Osteoblast (primary cell): ENCODE measurements at regions not wholly inside any gene's neighbourhood (a gene's known extent, or its start where the extent isn't known, plus 50 kb on each side); places are given as distances from the start of the nearest gene placed in this dataset.
"Not testable (repeated sequence)": the region's sequence is repeated elsewhere in the genome, so short reads cannot be mapped to it uniquely, and the experiment has no call there.

ENCODE experiments used
- DNase-seq: peaks from one replicate; pipeline ENCODE4 v3.0.0; 2011; ENCODE audit warnings: low spot score, mixed read lengths; ENCODE audit not compliant: insufficient read length; ENCODE audit errors: missing footprints
- H2AFZ ChIP-seq: 2 replicates; pipeline ENCODE4 v1.6.0; 2011; ENCODE audit warnings: mild to moderate bottlenecking, low read length
- H3K27ac ChIP-seq: 2 replicates; pipeline ENCODE4 v1.5.1; 2011; ENCODE audit warnings: mild to moderate bottlenecking, low read depth, low read length, moderate library complexity
- H3K27me3 ChIP-seq: 2 replicates; pipeline ENCODE4 v1.6.0; 2012; ENCODE audit warnings: mild to moderate bottlenecking, control low read depth, inconsistent platforms, low read length, moderate library complexity; ENCODE audit not compliant: insufficient read depth
- H3K36me3 ChIP-seq: 2 replicates; pipeline ENCODE4 v1.5.1; 2011; ENCODE audit warnings: mild to moderate bottlenecking, low read length, control low read depth, moderate library complexity; ENCODE audit not compliant: insufficient read depth
- H3K4me1 ChIP-seq: 2 replicates; pipeline ENCODE4 v1.5.1; 2011; ENCODE audit warnings: mild to moderate bottlenecking, low read length, control low read depth, moderate library complexity; ENCODE audit not compliant: insufficient read depth
- H3K4me2 ChIP-seq: 2 replicates; pipeline ENCODE4 v1.6.0; 2011; ENCODE audit warnings: mild to moderate bottlenecking, low read length; ENCODE audit not compliant: insufficient read depth
- H3K4me3 ChIP-seq: fragments of 200-600 bp; sonication (generic); 3 replicates; pipeline ENCODE4 v1.5.1; 2012; ENCODE audit warnings: mild to moderate bottlenecking, low read length, inconsistent platforms; ENCODE audit not compliant: insufficient read depth
- H3K79me2 ChIP-seq: 2 replicates; pipeline ENCODE4 v1.6.0; 2012; ENCODE audit warnings: mild to moderate bottlenecking, low read length, control low read depth, inconsistent platforms; ENCODE audit not compliant: insufficient read depth
- H3K9me3 ChIP-seq: 2 replicates; pipeline ENCODE4 v1.5.1; 2011; ENCODE audit warnings: low read depth, low read length, control low read depth
- H4K20me1 ChIP-seq: 2 replicates; pipeline ENCODE4 v1.6.0; 2012; ENCODE audit warnings: mild to moderate bottlenecking, low read length, control low read depth; ENCODE audit not compliant: insufficient read depth
- TF ChIP-seq, protein P1 (sequence below): IDR thresholded peaks from 2 replicates; pipeline ENCODE4 v1.5.1; 2011; ENCODE audit warnings: mild to moderate bottlenecking, low read depth, low read length, moderate library complexity; ENCODE audit errors: extremely low read depth

DNA sequence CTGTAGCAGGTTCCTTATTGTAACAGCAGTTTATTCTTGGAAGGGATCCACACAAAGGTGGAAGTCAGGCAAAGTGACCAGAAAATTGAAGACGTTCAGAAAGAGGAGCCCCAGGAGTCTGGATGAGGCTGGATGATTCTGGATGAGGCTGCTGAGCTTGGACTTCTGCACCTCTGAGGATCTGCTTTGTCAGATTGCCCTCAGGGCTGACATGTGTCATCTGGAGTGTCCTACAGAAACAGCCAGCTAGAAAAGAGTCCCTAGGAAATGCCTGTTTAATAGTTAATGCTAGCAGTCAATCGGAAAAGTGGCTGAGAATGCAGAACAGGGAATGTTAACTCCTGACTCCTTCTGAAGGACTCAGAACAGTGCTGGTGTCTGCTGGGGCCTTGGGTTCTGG lies 236.4 kb downstream of the LRRC70 start:
- Histone ChIP-seq H3K27me3 (no peaks in the 10 kb centered on the region), H3K4me1 (no peaks in the 10 kb centered on the region), H3K4me3 (no peak overlapping the region), H4K20me1 (no peaks in the 10 kb centered on the region), H2AFZ (no peak overlapping the region), H3K27ac (no peak overlapping the region), H3K9me3 (peaks cover 3% of the 10 kb centered on the region), H3K79me2 (no peaks in the 10 kb centered on the region), H3K36me3 (no peaks in the 10 kb centered on the region), H3K4me2 (no peak overlapping the region)
- TF ChIP-seq, protein P1, sequence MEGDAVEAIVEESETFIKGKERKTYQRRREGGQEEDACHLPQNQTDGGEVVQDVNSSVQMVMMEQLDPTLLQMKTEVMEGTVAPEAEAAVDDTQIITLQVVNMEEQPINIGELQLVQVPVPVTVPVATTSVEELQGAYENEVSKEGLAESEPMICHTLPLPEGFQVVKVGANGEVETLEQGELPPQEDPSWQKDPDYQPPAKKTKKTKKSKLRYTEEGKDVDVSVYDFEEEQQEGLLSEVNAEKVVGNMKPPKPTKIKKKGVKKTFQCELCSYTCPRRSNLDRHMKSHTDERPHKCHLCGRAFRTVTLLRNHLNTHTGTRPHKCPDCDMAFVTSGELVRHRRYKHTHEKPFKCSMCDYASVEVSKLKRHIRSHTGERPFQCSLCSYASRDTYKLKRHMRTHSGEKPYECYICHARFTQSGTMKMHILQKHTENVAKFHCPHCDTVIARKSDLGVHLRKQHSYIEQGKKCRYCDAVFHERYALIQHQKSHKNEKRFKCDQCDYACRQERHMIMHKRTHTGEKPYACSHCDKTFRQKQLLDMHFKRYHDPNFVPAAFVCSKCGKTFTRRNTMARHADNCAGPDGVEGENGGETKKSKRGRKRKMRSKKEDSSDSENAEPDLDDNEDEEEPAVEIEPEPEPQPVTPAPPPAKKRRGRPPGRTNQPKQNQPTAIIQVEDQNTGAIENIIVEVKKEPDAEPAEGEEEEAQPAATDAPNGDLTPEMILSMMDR = no peak
- DNase-seq = no peak

DNA sequence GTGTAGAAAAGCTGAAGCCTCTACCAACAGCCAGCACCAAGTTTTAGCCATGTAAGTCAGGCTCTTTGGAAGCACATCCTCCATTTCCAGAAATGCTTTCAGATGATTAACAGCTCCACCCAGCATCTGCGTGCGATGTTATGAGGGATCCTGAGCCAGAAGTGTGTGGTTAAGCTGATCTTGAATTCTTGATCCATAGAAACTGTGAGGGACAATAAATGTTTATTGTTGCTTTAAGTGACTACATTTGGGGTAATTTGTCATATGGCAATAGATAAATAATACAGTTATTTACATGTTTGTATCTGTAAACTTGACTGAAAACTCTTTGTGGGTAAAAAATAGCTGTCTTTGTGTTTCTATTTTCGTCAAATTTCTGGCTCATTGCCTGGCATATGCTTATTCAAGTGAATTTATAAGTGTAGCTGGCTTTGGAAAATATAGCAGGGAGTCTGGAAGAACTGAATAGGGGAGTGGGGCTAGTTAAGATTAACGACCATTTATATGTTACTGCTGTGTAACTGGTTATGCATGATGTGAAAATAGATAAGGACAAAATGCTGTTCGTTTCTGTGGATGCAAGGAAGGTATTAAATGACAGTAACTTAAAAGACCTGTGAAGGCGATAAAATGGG lies 234.1 kb downstream of the LRRC70 start:
- no peak overlapping the region for H2AFZ ChIP-seq
- H3K4me3 ChIP-seq = no peak overlapping the region

DNA sequence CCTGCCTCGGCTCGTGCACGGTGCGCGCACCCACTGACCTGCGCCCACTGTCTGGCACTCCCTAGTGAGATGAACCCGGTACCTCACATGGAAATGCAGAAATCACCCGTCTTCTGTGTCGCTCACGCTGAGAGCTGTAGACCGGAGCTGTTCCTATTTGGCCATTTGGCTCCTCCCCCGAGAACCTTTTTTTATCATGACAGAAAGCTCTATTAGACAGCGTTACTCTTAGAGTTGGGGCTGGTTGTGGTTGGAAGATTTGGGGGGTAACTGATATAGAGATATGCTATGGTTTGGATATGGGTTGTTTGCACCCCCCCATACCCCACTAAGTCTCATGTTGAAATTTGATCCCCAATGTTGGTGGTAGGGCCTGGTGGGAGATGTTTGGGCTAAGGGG lies 226.2 kb downstream of the LRRC70 start:
- DNase-seq, H3K36me3 ChIP-seq, H3K4me1 ChIP-seq, H3K79me2 ChIP-seq, H3K27me3 ChIP-seq, H4K20me1 ChIP-seq, H3K9me3 ChIP-seq, H3K27ac ChIP-seq, H3K4me3 ChIP-seq, H3K4me2 ChIP-seq, H2AFZ ChIP-seq: not testable (repeated sequence)

More for the DNA sequence above, 234.1 kb downstream of the LRRC70 start:
- TF ChIP-seq, protein P1 = no peak
- no peaks in the 10 kb centered on the region for H3K27me3 ChIP-seq
- H4K20me1 ChIP-seq = no peaks in the 10 kb centered on the region
- no peak overlapping the region for H3K27ac ChIP-seq
- DNase-seq = no peak
- no peaks in the 10 kb centered on the region for H3K36me3 ChIP-seq
- H3K4me2 ChIP-seq = no peak overlapping the region
- H3K4me1 ChIP-seq = no peaks in the 10 kb centered on the region
- peaks cover 3% of the 10 kb centered on the region for H3K9me3 ChIP-seq
- no peaks in the 10 kb centered on the region for H3K79me2 ChIP-seq

DNA sequence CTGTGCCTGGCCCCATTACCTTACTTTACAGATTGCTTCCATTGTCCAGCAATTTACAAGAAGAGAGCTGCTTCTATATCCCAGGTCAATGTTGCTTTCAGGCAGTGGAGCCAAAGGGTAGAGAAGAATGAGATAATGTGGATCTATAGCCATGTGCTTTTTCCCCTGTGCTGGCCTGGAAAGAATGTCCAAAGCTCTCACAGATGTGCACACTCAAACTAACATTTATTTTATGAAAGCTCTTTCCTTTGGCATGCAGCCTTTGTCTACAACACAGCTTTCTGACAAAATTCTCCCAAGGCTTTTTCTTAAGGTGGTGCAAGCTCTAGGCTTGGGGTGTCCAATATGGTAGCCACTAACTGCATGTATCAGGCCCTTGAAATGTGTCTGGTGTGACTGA lies 217.3 kb downstream of the LRRC70 start:
- Histone ChIP-seq H3K9me3 (peaks cover 3% of the 10 kb centered on the region), H3K27ac (no peak overlapping the region), H3K79me2 (no peaks in the 10 kb centered on the region), H3K4me2 (no peak overlapping the region), H3K4me1 (no peaks in the 10 kb centered on the region), H3K27me3 (no peaks in the 10 kb centered on the region), H4K20me1 (no peaks in the 10 kb centered on the region), H3K4me3 (no peak overlapping the region), H2AFZ (no peak overlapping the region), H3K36me3 (no peaks in the 10 kb centered on the region)
- DNase-seq = no peak
- TF ChIP-seq, protein P1 = no peak
